GM23248 (cell line): ENCODE measurements at regions not wholly inside any gene's neighbourhood (a gene's known extent, or its start where the extent isn't known, plus 50 kb on each side); places are given as distances from the start of the nearest gene placed in this dataset.
"Not testable (repeated sequence)": the region's sequence is repeated elsewhere in the genome, so short reads cannot be mapped to it uniquely, and the experiment has no call there.

Experiments
- DNase-seq: peaks from one replicate; pipeline ENCODE4 v3.0.0-alpha.2; 2015
- H2AFZ ChIP-seq: fragments of 200-600 bp; sonication (generic); 2 replicates; pipeline ENCODE4 v1.6.1; 2016; ENCODE audit warnings: antibody characterized with exemption
- H3F3A ChIP-seq: fragments of 200-600 bp; sonication (generic); 2 replicates; pipeline ENCODE4 v1.6.1; 2016; ENCODE audit warnings: mild to moderate bottlenecking, antibody characterized with exemption, mixed run types; ENCODE audit not compliant: insufficient read depth
- H3K27ac ChIP-seq: fragments of 200-600 bp; sonication (generic); 2 replicates; pipeline ENCODE4 v1.5.1; 2016; ENCODE audit warnings: mild to moderate bottlenecking
- H3K27me3 ChIP-seq: fragments of 200-600 bp; sonication (generic); replicated peaks from 2 replicates; pipeline ENCODE4 v1.6.1; 2016; ENCODE audit warnings: mild to moderate bottlenecking; ENCODE audit not compliant: insufficient read depth
- H3K36me3 ChIP-seq: fragments of 200-600 bp; sonication (generic); 2 replicates; pipeline ENCODE4 v1.6.1; 2016; ENCODE audit warnings: low read depth, mild to moderate bottlenecking
- H3K4me1 ChIP-seq: fragments of 200-600 bp; sonication (generic); 2 replicates; pipeline ENCODE4 v1.6.1; 2016; ENCODE audit warnings: mild to moderate bottlenecking; ENCODE audit not compliant: insufficient read depth
- H3K4me2 ChIP-seq: fragments of 200-600 bp; sonication (generic); one replicate; pipeline ENCODE4 v1.6.1; 2016; ENCODE audit warnings: mild to moderate bottlenecking; ENCODE audit not compliant: unreplicated experiment
- H3K4me3 ChIP-seq: fragments of 200-600 bp; sonication (generic); 2 replicates; pipeline ENCODE4 v1.5.1; 2016; ENCODE audit warnings: mild to moderate bottlenecking
- H3K79me2 ChIP-seq: fragments of 200-600 bp; sonication (generic); 2 replicates; pipeline ENCODE4 v1.6.1; 2016; ENCODE audit warnings: mild to moderate bottlenecking; ENCODE audit not compliant: insufficient read depth
- H3K9ac ChIP-seq: fragments of 200-600 bp; sonication (generic); 2 replicates; pipeline ENCODE4 v1.6.1; 2016; ENCODE audit warnings: mild to moderate bottlenecking
- H3K9me2 ChIP-seq: fragments of 200-600 bp; sonication (generic); 2 replicates; pipeline ENCODE4 v1.6.1; 2016; ENCODE audit warnings: mixed run types, mild to moderate bottlenecking, moderate library complexity; ENCODE audit not compliant: insufficient read depth
- H3K9me3 ChIP-seq: fragments of 200-600 bp; sonication (generic); one replicate; pipeline ENCODE4 v1.6.1; 2017; ENCODE audit warnings: low read depth
- H4K20me1 ChIP-seq: fragments of 200-600 bp; sonication (generic); 2 replicates; pipeline ENCODE4 v1.6.0; 2016; ENCODE audit not compliant: insufficient read depth
- EZH2 ChIP-seq: fragments of 200-600 bp; sonication (generic); IDR thresholded peaks from 2 replicates; pipeline ENCODE4 v1.6.1; 2018; ENCODE audit warnings: antibody characterized with exemption, mild to moderate bottlenecking; ENCODE audit not compliant: insufficient read depth, poor library complexity, severe bottlenecking
- EZH2phosphoT487 ChIP-seq: fragments of 200-600 bp; sonication (generic); IDR thresholded peaks from 2 replicates; pipeline ENCODE4 v1.6.1; 2018; ENCODE audit warnings: antibody characterized with exemption, moderate library complexity, mild to moderate bottlenecking, low read depth; ENCODE audit not compliant: insufficient read depth
- WGBS, 2 experiments: methylation state at CpG; one replicate each; pipeline ENCODE4 v1.1.6; 2015 to 2017; ENCODE audit warnings: low lambda C conversion rate in 2 of 2, low coverage in 1 of 2; ENCODE audit errors: missing lambda C conversion rate in 2 of 2; 5-methylcytosine and 5-hydroxymethylcytosine counted together
- in situ Hi-C: fragments of 300-500 bp; cut with MboI; formaldehyde crosslinking; loops from 2 replicates; pipeline ENCODE4 v1.15.0; 2020

DNA sequence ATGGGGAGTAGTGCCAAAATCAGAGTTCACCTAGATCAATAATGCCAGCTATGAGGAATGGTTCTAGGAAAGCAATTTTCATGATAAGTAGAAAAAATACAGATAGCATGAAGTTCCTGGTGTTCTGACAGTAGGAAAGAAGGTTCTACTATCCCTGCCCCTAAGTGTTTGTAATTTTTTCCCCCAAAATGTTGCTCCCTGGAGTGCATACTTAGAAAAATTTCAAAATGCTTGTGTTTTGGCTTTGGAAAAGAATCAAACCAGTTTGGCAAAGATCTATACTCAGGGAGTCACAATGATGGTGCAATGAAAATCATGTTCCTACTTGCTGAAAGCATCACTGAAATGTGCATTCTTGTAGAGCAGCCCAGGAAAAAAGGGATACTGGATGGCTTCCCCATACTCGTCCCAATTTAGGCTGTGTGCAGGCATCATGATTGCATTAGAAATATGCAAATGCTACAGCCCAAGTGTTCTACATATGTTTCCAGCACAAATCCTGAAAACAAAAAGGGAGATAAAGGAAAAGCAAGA, 74.7 kb downstream of the LPAR4 start:
- no peak overlapping the region for H3K4me2 ChIP-seq
- H4K20me1 ChIP-seq = no peaks in the 10 kb centered on the region
- TF ChIP-seq EZH2 (no peak), EZH2phosphoT487 (no peak)
- H3K9me3 ChIP-seq = no peaks in the 10 kb centered on the region
- no peak overlapping the region for H3K9ac ChIP-seq
- H2AFZ ChIP-seq = no peak overlapping the region
- H3K4me1 ChIP-seq = no peaks in the 10 kb centered on the region
- no peak overlapping the region for H3K4me3 ChIP-seq
- H3K36me3 ChIP-seq = no peaks in the 10 kb centered on the region
- no peaks in the 10 kb centered on the region for H3K79me2 ChIP-seq
- no peaks in the 10 kb centered on the region for H3K27me3 ChIP-seq
- H3K27ac ChIP-seq = no peak overlapping the region
- no peak for DNase-seq
- no peaks in the 10 kb centered on the region for H3K9me2 ChIP-seq
- H3F3A ChIP-seq = no peaks in the 10 kb centered on the region
- 0% methylated on average over 1 of the region's 1 CpG for WGBS, 2 experiments
- in situ Hi-C loops = no loop called here

DNA sequence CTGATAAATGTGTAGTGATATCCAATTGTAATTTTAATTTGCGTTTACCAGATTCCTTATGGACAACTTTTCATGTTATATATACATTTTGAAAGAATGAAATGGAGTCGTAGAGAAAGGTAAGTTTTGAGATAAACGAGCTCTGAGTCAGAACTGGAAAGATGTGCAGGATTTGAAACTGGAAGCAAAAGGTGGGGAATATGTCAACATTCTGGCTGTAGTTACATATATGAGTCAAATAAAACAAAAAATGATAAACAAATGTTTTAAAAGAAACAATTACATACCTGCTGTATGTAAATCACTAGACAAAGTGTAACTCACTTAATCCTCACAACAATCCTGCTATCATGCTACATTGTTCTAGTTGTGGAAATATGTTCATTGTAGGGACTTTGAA, 84.0 kb downstream of the LPAR4 start:
- Histone ChIP-seq H3K9ac (no peak overlapping the region), H4K20me1 (no peaks in the 10 kb centered on the region), H3F3A (no peaks in the 10 kb centered on the region), H3K9me3 (no peaks in the 10 kb centered on the region), H3K9me2 (no peaks in the 10 kb centered on the region), H2AFZ (no peak overlapping the region), H3K36me3 (no peaks in the 10 kb centered on the region), H3K27ac (no peak overlapping the region), H3K79me2 (no peaks in the 10 kb centered on the region), H3K4me1 (no peaks in the 10 kb centered on the region), H3K4me3 (no peak overlapping the region), H3K27me3 (no peaks in the 10 kb centered on the region), H3K4me2 (no peak overlapping the region)
- WGBS, 2 experiments = 24 to 28% methylated on average over 3 of the region's 3 CpGs
- no peak for DNase-seq
- in situ Hi-C loops = no loop called here
- TF ChIP-seq EZH2 (no peak), EZH2phosphoT487 (no peak)

DNA sequence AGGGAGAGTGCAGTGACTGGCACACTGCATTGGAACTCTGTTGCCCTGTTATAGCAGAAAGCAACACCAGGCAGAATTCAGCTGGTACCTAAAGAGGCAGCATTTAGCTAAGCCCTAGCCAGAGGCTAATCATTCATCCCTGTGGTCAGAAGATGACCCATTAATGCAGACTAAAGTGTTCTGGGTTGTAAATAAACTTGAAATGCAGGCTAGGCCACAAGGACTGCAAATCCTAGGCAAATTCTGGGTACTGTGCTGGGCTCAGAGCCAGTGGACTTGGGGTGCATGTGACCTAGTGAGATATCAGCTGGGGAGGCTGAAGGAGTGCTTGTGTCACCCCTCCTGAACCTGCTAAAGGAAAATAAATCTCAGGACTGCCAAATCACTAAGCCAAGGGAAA, 91.2 kb downstream of the LPAR4 start:
- Histone ChIP-seq H3K27me3 (no peaks in the 10 kb centered on the region), H3K36me3 (no peaks in the 10 kb centered on the region), H3K9me3 (no peaks in the 10 kb centered on the region), H3K9me2 (no peaks in the 10 kb centered on the region), H4K20me1 (no peaks in the 10 kb centered on the region), H3K79me2 (no peaks in the 10 kb centered on the region), H3K4me1 (no peaks in the 10 kb centered on the region), H3K4me2 (no peak overlapping the region), H2AFZ (no peak overlapping the region), H3K4me3 (no peak overlapping the region), H3K27ac (no peak overlapping the region), H3K9ac (no peak overlapping the region), H3F3A (no peaks in the 10 kb centered on the region)
- in situ Hi-C loops = no loop called here
- DNase-seq = no peak
- no peak for TF ChIP-seq EZH2
- no peak for TF ChIP-seq EZH2phosphoT487

DNA sequence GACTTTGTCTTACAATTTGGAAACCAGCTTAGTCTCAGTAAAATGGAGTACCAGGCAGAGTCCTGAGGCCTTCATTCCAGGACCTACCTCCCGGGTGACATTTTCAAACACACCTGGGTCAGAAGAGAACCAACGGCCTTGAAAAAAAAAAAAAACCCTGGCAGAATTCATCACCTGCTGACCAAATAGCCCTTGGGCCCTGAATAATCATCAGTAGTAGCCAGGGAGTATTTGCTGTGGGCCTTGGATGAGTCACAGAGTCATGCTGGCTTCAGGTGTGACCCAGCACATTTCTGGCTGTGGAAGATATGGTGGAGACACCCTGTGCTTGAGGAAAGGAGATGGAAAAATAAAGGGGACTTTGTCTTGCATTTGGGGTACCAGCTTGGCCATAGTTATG, 92.2 kb downstream of the LPAR4 start:
- TF ChIP-seq EZH2 (no peak), EZH2phosphoT487 (no peak)
- 17 to 20% methylated on average over 1 to 2 of the region's 2 CpGs for WGBS, 2 experiments
- in situ Hi-C loops = no loop called here

DNA sequence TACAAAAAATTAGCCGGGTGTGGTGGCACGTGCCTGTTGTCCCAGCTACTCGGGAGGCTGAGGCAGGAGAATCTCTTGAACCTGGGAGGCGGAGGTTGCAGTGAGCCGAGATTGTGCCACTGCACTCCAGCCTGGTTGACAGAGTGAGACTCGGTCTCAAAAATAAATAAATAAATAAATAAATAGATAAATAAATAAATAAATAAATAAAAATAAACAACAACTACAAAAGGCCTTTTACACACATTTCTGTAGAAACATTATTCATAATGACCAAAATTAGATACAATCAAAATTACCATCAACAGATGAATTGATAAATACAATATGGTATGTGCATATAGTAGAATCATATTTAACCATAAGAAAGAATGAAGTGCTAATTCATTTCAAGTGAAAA, 96.7 kb downstream of the LPAR4 start:
- H3K79me2 ChIP-seq, H3K9me2 ChIP-seq, H3F3A ChIP-seq, H3K9me3 ChIP-seq, H3K27ac ChIP-seq, DNase-seq, H3K4me3 ChIP-seq, H2AFZ ChIP-seq, H3K9ac ChIP-seq, H3K36me3 ChIP-seq, H3K27me3 ChIP-seq, H3K4me2 ChIP-seq, in situ Hi-C loops, H3K4me1 ChIP-seq, H4K20me1 ChIP-seq: not testable (repeated sequence)
- WGBS, 2 experiments = 37 to 71% methylated on average over 1 to 6 of the region's 6 CpGs

More for the DNA sequence above, 92.2 kb downstream of the LPAR4 start:
- no peak overlapping the region for H3K27ac ChIP-seq
- no peaks in the 10 kb centered on the region for H3F3A ChIP-seq
- H4K20me1 ChIP-seq = no peaks in the 10 kb centered on the region
- H3K9ac ChIP-seq = no peak overlapping the region
- H3K4me2 ChIP-seq = no peak overlapping the region
- no peaks in the 10 kb centered on the region for H3K79me2 ChIP-seq
- no peaks in the 10 kb centered on the region for H3K36me3 ChIP-seq
- H3K4me1 ChIP-seq = no peaks in the 10 kb centered on the region
- H2AFZ ChIP-seq = no peak overlapping the region
- no peaks in the 10 kb centered on the region for H3K27me3 ChIP-seq
- H3K4me3 ChIP-seq = no peak overlapping the region
- no peaks in the 10 kb centered on the region for H3K9me2 ChIP-seq
- DNase-seq = no peak
- H3K9me3 ChIP-seq = no peaks in the 10 kb centered on the region

DNA sequence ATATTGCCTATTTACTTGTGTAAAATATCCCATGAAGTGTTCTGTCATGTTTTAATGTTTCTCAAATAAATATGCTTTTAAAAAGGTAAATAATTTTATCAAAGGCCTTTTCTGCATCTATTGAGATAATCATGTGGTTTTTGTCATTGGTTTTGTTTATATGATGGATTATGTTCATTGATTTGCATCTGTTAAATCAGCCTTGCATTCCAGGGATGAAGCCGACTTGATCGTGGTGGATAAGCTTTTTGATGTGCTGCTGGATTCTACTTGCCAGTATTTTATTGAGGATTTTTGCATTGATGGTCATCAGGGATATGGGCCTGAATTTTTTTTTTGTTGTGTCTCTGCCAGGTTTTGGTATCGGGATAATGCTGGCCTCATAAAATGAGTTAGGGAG, 63.9 kb upstream of the P2RY10 start:
- H3K4me1 ChIP-seq, H3K27me3 ChIP-seq, H3K9ac ChIP-seq, H3K9me2 ChIP-seq, H3K4me2 ChIP-seq, H3K79me2 ChIP-seq, DNase-seq, H3K36me3 ChIP-seq, H3K27ac ChIP-seq, H3K4me3 ChIP-seq, H2AFZ ChIP-seq, H3F3A ChIP-seq, H3K9me3 ChIP-seq, H4K20me1 ChIP-seq: not testable (repeated sequence)
- in situ Hi-C loops = loop anchor here (10.0 kb wide), 1 partner anchor 326 kb away; no protein-coding TSS in a partner anchor
- 0 to 2% methylated on average over 3 of the region's 3 CpGs for WGBS, 2 experiments
